NT2/D1 (cell line): ENCODE measurements at regions not wholly inside any gene's neighbourhood (a gene's known extent, or its start where the extent isn't known, plus 50 kb on each side); places are given as distances from the start of the nearest gene placed in this dataset.

Source experiments
- SUZ12 ChIP-seq: IDR thresholded peaks from 2 replicates; pipeline ENCODE4 v1.6.1; 2011; ENCODE audit not compliant: insufficient read length, insufficient read depth; ENCODE audit errors: extremely low read depth
- YY1 ChIP-seq: IDR thresholded peaks from 2 replicates; pipeline ENCODE4 v1.6.1; 2011; ENCODE audit not compliant: insufficient read length, insufficient read depth
- ZNF274 ChIP-seq: IDR thresholded peaks from 2 replicates; pipeline ENCODE4 v1.6.1; 2011; ENCODE audit warnings: mild to moderate bottlenecking, low read depth, low read length

DNA sequence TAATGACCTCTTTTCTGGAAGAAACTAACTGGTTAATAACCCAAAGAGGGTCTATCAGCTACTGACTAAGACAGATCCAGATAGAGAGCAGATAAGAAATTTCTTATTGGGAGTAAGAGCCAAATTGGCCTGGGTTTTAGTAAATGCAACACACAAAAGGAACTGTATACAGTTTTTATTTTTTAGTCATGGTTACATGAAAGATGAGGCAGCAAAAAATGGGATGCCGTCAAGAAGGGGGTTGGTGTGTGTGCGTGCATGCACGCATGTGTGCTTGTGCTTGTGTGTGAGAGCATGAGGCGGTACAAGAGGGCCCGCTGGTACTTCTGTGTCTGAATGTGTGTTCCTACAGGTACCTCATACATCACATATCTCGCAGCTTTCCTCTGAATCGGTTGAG lies 466.2 kb upstream of the HNRNPA3 start:
- TF ChIP-seq ZNF274 = no peak
- no peak for TF ChIP-seq YY1
- no peak for TF ChIP-seq SUZ12
